H1 (cell line): ENCODE measurements at regions not wholly inside any gene's neighbourhood (a gene's known extent, or its start where the extent isn't known, plus 50 kb on each side); places are given as distances from the start of the nearest gene placed in this dataset.

ENCODE experiments used
- ATF3 ChIP-seq: IDR thresholded peaks from 2 replicates; pipeline ENCODE4 v1.6.1; 2011; ENCODE audit warnings: low read depth, mild to moderate bottlenecking, low read length; ENCODE audit not compliant: insufficient read depth
- CTCF ChIP-seq, 3 experiments: IDR thresholded peaks; 1 replicate in 2 of 3; 2 replicates in 1 of 3; pipeline versions ENCODE4 v1.5.1 to v1.6.1; 2011; ENCODE audit warnings: low read length in 3 of 3, mild to moderate bottlenecking in 3 of 3, inconsistent platforms in 2 of 3, low read depth in 1 of 3, moderate library complexity in 1 of 3; ENCODE audit not compliant: insufficient read depth in 1 of 3; ENCODE audit errors: control extremely low read depth in 1 of 3
- HDAC2 ChIP-seq, 2 experiments: fragments of 300-600 bp in 1 of 2; sonication (generic) in 1 of 2; IDR thresholded peaks; 2 replicates each; pipeline ENCODE4 v1.6.1; 2011 to 2012; ENCODE audit warnings: low read depth in 2 of 2, low read length in 2 of 2, mild to moderate bottlenecking in 2 of 2, moderate library complexity in 2 of 2, borderline replicate concordance in 1 of 2, inconsistent platforms in 1 of 2
- MAX ChIP-seq: IDR thresholded peaks from 2 replicates; pipeline ENCODE4 v1.6.1; 2012; ENCODE audit warnings: inconsistent platforms
- NRF1 ChIP-seq: IDR thresholded peaks from 2 replicates; pipeline ENCODE4 v1.6.1; 2011; ENCODE audit warnings: mild to moderate bottlenecking, low read depth, low read length, improper control_type of control experiment
- PHF8 ChIP-seq: fragments of 200-600 bp; sonication (generic); conservative IDR thresholded peaks from 2 replicates; pipeline ENCODE4 v1.7.1; 2012; ENCODE audit warnings: low read depth, mild to moderate bottlenecking, inconsistent platforms, low read length, moderate library complexity
- POLR2AphosphoS5 ChIP-seq: IDR thresholded peaks from 2 replicates; pipeline ENCODE4 v1.6.1; 2011; ENCODE audit warnings: low read depth, low read length
- RBBP5 ChIP-seq: IDR thresholded peaks from 2 replicates; pipeline ENCODE4 v1.7.1; 2012; ENCODE audit warnings: low read depth, mild to moderate bottlenecking, inconsistent platforms, low read length, moderate library complexity, borderline replicate concordance
- SIRT6 ChIP-seq: IDR thresholded peaks from one replicate; pipeline ENCODE4 v1.7.1; 2012; ENCODE audit warnings: low read length, inconsistent platforms
- TCF12 ChIP-seq: IDR thresholded peaks from 2 replicates; pipeline ENCODE4 v1.6.1; 2011; ENCODE audit warnings: low read depth, mild to moderate bottlenecking, low read length

GRCh38 chr21:15207635-15208370, 143.0 kb upstream of the NRIP1 start:
- TF ChIP-seq CTCF (IDR thresholded peaks at IDR 0.05; ENCODE audit: control extremely low read depth in 1 of 3, insufficient read depth in 1 of 3, low read depth in 1 of 3, low read length in 3 of 3) (no peak), HDAC2 (IDR thresholded peaks at IDR 0.05; ENCODE audit: borderline replicate concordance in 1 of 2, low read depth in 2 of 2, low read length in 2 of 2) (no peak), SIRT6 (no peak), ATF3 (no peak), NRF1 (no peak), TCF12 (no peak), POLR2AphosphoS5 (no peak), RBBP5 (no peak), PHF8 (no peak), MAX (no peak)
